DMS153 treated with DMSO at 0.1 percent for 48 hours (cell line): ENCODE measurements at regions not wholly inside any gene's neighbourhood (a gene's known extent, or its start where the extent isn't known, plus 50 kb on each side); places are given as distances from the start of the nearest gene placed in this dataset.
"Not testable (repeated sequence)": the region's sequence is repeated elsewhere in the genome, so short reads cannot be mapped to it uniquely, and the experiment has no call there.

ENCODE experiments used
- DNase-seq: peaks from one replicate; lab custom pipeline; 2025; ENCODE audit not compliant: unreplicated experiment; lab: John Stamatoyannopoulos, UW

DNA sequence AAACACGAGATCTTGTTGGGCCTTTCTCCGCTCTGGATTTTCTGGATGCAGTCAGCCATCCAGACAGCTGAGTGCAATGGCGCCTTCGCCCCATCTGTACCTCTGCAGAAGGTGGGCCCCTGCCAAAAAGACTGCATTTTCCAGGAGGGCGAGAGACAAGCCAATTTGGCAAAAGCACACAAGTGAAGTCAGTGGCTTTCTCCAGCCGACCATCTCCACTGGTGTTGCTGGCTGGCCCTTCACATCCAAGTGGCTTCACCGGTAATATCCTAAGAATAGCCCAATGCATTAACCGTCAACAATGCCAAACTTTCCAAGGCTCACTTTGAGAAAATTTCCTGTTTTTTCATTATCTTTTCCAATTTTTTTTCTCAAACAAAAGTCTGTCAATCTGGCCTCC, 96.2 kb upstream of the MXRA5 start:
- DNase-seq = no peak

DNA sequence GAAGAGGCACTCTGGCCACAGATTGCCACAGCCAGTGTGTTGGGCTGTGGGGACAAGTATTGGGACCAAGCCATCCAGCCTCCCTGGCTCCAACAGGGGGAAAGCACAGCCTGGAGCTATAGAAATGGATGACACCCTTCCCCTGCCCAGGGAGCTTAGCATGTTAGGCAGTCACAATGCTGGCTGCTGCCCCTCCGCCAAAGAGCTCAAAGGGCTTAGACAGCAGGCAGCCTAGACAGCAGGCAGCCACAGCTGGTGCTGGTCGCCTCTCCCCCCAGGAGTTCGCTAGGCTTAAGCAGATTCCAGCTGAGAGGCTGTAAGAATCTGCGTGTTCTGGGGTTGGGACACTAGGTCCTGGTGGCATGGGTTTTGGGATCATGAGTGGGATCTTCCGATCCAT, 94.5 kb upstream of the MXRA5 start:
- no peak for DNase-seq

DNA sequence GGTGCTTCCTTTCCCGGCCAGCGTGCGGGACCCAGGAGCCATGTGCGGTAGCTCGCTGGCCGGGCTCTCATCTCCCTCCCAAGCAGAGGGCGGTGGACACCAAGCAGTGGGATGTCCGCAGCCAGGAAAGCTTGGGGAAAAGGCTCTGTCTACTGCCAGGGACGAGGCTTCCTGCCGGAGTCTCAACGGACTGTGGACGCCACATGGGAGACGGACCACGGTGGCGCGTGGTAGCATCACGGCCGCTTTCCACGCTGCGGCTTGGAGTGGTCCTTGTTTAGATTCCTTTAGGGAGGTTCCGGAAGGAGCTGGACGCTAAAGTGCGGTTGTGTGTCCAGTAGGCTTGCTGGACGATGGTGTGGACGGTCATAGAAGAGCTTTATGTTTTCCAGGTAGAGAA, 89.5 kb upstream of the MXRA5 start:
- DNase-seq = not testable (repeated sequence)

DNA sequence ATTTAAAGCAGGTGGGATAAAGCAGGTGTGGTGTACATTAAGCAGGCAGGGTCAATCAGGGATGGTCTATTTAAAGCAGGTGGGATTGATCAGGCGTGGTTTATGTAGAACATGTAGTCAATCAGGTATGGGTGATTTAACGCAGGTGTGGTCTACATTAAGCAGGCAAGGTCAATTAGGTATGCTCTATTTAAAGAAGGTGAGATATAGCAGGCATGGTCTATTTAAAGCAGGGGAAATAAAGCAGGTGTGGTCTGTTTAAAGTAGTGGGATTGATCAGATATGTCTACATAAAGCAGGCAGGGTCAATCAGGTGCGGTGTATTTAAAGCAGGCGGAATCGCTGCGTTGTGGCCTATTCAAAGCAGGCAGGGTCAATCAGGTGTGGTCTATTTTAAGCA, 88.6 kb upstream of the MXRA5 start:
- no peak for DNase-seq

DNA sequence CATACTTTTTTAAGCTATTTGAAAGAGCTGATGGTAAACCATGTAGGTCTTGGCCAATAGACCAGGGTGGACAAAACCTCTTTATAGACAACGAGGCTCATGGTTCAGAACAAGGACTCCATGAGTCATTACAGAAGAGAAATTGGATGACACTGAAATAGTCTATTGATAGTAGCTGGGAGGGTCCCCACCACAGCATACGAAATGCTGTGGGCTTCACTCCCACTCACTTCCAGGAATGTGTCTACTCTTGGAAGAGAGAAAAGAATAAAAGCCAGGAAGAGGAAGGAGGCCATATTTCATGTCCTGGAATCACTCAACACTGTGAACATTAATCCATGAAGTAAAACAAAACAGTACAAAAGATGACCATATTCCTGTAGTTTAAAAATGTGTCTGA, 82.3 kb upstream of the MXRA5 start:
- no peak for DNase-seq

DNA sequence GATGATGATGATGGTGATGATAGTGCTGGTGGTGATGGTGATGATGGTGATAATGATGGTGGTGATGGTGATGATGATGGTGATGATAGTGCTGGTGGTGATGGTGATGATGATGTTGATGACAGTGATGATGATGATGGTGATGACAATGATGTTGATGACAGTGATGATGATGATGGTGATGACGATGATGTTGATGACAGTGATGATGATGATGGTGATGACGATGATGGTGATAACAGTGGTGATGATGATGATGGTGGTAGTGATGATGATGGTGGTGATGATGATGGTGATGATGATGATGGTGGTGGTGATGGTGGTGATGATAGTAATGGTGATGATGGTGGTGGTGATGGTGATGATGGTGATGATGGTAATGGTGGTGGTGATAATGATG, 80.1 kb upstream of the MXRA5 start:
- DNase-seq = no peak

DNA sequence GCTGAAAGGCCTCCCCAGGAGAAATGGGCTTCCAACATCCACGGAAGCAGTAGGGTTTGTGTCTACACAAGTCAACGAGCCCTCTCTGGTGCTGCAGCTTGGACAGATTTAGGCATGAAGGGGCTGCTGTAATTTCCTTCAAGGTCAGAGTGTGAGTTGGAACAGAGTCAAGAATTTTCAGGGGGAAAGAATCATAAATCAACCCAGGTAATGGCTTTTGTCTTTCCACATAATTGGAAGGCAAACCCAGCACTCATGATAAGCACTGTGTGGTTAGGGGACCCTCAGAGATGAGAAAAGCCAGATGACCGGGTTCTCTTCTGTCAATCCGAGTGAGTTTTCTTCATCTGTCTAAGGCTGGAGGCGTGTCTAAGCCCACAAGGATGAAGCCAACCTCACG, 78.6 kb upstream of the MXRA5 start:
- no peak for DNase-seq

DNA sequence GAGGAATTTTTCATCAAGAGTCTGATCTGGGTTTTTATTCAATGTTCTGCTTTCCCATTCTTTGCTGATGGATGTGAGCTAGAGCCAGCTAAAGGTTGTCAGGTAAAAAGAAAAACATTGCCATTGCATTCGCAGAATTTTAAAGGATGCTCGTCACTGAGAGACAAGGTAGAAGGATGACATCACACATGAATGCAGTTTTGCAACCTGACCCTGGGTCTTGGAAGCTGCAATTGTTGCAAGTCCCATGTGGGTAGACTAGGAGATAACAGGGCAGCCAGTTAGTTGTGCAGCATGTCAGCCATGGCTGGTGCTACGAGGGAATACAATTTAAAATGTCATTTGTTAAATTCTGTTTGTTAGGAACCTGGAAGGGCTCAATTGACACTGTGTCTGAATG, 73.9 kb upstream of the MXRA5 start:
- no peak for DNase-seq

DNA sequence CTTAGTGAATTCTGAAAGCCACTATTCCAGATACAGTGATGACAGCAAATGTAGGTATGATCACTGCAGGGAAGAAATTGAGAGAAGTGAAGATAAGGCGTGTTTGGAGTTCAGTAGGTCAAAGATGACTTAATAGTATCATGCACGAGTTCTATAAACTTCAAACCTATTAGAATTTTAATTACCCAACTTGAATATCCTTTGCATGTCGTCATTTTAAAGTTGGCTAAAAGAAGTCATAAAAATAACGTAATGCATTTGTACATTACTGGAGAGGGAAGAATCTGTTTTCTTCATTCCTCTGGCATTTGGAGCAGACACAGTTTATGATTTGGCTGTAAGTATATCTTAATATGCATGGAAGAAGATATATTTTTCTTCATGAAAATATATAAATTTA, 68.6 kb upstream of the MXRA5 start:
- no peak for DNase-seq

DNA sequence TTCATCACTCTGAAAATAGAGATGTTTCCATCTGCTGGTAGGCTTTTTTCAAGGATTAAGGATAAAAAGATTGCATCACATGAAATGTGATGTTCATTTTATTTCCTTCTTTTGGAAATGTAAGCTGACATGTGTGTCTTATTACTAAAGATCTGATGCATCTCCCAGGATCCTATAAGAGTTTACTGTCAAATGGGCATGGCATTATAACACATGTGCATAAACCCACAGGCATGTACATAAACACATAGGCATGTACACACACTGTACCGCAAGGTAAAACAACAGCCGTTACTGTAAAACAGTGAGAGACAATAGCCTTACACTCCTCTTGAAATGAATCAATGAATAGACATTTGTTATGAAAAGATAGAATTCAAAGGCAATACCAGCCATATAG, 65.2 kb upstream of the MXRA5 start:
- DNase-seq = not testable (repeated sequence)

DNA sequence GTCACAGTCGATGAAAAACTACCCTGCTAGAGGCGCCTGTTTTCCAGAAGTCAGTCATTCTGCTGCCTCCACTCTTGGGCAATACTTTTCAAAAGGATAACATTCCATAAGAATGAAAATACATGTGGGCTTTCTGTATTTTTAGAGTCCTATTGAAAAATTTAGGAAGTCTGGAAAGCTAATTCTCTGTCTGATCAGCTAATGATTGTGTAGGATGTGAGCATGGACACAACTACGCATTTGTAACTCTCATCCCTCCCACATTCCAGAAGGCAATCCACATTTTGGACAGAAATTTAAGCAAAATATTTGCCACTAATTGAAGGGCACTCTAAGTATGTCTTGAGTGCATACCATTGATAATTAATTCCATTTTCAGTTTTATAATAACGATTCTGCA, 63.5 kb upstream of the MXRA5 start:
- DNase-seq = not testable (repeated sequence)

DNA sequence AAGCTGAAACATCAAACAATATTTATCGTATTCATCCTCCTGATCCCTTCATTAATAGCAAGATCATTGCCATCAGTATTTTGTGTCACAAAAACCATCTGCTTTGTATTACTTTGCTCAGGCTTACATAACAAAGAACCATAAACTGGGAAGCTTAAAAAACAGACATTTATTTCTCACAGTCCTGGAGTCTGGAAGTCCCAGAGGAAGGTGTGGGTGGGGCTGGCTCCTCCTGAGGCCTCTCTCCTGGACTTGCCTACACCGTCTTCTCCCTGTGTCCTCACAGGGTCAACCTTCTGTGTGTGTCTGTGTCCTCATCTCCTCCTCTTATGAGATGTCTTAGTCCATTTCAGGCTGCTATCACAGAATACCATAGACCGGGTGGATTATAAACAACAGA, 61.3 kb upstream of the MXRA5 start:
- DNase-seq = no peak

DNA sequence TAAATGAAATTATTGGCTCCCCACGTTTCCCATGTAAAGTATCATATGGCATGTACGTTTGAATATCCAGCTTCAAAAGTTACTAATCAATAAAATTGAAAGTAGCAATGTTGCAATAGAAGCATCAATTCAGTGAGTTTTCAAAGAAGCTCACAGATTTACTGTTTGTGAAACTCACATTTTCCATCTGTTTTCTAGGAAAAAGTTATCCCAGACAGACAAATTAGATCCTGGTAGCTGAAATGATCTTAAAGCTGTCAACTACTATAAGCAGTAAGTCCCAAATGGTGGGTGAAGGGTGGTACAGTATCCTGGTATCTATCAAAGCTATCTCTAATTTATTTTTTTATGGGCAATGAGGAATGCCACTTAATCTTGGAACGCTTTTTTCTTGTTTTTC, 60.7 kb upstream of the MXRA5 start:
- DNase-seq = no peak

DNA sequence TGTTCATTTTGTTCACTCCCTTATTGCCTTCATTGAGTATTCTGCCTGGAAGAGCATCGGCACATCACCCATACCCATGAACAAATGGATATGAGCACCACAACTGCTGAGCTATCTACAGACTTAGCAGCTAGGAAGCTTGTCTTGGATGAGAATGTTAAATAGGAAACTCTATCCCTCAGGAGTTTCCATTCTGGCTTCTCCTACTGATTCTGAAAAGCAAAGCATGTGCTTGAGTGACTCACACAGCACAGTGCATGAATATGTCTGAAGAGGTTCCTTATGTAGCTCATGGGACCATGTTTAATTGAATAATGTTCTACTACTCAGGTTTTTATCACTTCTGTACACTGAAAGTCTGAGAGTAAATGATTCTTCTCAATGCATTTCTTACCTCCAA, 57.3 kb upstream of the MXRA5 start:
- DNase-seq = no peak
